ENCODE measurements at regions not wholly inside any gene's neighbourhood (a gene's known extent, or its start where the extent isn't known, plus 50 kb on each side); places are given as distances from the start of the nearest gene placed in this dataset.

DNA sequence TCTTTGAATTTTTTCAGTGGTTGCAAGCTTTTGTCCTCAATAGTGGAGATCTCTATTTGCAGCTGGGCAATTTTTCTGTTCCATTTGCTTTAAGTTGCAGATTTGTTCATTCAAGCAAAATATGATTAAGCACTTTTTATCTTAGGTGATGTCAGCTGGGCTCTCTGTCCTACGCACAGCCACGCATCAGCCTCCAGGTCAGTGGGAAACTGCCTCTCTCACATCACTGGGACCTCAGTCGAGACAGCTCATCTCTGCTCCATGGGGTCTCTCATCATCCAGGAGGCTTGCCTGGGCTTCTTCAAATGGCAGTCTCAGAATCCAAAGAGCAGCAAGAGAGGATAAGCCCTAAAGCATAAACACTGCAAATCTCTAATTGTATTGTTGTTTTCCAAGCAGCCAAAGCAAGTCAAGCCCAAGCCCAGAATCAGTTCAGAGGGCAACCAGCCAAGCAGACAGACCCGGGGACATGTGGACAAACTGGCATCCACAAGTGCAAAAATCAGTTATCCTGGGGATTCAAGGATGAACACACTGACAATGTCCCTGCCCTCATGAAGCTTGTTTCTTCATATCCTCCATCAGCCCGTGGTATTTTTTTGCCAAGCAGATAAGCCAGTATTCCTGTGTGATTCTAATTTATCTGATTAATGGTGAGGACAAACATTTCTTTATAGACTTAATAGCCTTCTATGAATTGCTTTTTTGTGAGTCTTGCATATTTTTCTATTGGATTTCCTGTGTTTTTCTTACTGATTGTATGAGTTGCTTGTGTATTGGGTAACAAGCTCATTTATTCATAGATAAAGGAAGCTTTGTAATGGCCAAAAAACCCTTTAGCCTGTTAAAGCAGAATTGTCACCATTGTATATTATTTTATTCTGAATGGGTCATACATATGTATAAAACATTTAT, 262.5 kb downstream of the GXYLT1 start:
- DNase-seq, result no peak

DNA sequence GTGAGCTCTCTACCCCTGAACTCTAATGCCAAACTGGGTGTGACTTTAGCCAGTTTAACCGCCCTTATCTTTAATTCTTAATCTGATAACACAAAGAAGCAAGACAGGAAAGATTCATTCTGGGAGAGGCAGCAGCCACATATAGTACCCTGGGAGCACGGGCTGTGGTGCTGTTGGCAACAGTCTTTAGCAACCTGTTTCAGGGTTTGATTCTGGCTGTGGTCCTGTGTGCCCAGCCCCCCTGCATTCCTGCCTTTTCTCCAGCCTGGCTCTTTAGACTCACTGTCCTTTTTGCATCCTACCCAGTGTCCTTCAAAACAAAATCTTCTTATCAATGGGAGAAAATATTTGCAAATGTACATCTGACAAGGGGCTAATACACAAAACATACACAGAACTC, 275.2 kb downstream of the GXYLT1 start:
- DNase-seq, result no peak

DNA sequence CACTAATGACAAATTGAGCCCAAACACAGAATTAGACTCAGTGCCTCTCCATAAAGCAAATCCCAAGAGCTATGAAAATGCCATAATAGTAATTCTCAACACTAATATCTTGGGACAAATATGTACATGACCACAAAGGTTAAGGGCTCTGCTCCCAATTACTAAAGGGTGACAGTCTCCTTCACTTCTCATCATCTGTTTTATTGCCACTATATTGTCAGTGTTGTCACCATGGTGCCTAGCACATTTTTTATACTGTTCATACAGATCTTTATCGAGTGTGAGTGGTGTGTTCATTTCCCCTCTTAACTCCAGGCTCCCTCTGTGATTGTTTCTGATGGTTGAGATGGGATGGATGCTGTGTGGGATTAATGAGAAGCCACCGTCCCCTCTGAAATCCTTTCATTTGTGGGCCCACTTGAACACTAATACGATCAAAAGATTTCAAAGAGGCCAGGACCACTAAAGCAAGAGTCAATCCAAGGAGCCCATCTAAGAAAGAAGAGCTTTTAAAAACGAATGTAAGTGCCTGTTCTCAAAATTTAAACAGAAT, 277.7 kb downstream of the GXYLT1 start:
- no peak for DNase-seq

DNA sequence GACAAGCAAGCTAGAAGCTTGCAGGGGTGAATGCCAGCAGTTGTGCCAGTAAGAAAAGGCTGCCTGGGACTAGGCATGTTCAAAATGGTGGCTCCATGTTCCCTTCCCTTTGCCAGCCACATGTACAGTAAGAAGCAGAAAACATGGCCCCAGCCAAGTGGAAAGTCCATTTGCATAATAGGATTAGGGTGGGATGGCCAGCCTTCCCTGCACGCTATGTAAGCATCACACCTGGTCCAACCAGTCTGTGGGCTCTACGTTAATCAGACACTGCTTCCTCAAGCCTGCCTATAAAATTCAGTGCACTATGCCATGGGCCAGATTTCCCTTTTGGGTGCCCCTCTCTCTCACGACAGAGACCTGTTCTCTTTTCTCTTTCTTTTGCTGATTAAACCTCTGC, 288.4 kb downstream of the GXYLT1 start:
- DNase-seq, result no peak

DNA sequence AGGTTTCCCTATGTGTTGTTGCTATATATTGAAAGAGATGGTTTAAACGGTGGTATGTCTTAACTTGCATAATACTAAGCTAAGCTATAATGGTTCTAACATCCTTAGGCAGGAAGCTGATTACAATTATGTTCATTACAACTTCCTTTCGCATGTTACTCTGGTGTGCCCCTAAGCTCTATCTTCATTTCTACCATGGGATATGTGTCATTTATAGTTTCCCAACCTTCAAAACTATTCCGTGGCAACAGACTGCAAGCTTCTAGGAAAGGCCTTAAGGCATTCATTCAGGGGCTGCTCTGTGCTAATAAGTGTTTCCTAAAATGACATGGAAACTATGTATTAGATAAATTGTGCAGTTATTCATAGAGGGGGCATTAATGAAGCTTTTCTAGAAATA, 294.6 kb downstream of the GXYLT1 start:
- DNase-seq, result no peak

DNA sequence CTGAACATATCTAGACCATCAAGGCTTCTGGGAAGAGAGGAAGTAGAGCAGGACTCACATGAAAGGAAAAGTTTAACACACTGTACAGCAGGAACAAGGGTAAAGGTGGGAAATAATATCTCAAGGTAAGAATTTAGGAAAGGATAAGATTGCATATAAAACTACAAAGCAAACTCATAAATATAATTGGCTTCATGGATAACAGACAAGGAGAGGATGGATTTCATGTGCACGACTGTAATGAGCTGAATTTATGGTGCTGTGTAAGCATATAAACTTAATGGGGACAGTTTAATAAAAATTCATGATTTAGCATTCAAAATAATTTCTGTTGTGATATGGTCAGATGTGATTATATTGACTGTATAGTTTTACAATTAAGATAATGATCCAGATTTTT, 298.0 kb downstream of the GXYLT1 start:
- peak in 1 of 3 experiments; percentile 15 for DNase-seq

DNA sequence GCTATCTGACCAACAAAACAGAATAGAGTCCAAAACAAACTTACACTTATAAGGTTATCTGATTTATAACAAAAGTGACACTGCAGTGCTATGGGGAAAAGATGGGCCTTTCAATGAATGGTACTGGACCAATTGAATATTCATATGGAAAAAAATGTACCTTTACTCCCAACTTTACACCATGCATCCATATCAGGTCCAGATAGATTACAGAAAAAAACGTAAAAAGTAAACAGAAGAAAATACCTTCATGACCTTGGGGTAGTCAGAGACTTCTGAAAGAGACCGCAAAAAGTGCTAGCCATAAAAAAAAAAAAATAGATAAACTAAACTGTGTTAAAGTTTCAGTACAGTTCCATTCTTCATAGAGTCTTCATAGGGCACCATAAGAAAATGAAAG, 308.3 kb downstream of the GXYLT1 start:
- DNase-seq, result no peak

DNA sequence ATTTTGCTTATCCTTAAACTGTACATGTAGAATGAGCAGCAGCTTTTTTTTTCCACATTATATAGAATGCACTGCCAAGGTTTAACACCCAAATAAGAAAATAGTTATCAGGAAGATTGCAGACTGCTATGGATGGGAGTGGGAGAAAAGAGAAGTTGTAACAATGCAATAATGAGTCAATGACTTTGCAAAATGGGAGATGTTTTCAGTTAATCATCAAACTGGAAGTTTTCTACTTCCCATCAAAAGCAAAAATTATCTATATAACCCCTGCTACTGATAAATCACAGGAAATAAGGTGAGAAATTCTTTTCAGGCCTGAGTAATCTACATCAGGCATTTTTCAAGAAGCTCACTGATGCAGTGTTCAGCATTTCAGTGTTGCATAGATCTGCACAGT, 309.1 kb downstream of the GXYLT1 start:
- no peak for DNase-seq

DNA sequence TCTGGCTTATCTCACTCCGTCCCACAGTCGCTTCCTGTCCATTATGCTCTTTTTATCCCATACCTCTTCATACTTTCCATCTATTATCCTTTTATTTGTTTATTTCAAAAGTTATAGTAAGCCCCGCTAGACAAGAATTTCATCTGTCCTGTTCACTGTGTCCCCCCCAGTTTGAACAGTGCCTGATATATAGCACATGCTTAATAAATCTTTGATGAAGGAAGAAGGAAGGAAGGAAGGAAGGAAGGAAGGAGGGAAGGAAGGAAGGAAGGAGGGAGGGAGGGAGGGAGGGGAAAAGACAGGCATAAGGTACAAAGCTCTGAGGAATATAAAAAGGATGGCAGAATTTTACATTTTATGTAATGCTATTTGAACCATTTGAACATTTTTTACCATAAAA, 324.7 kb downstream of the GXYLT1 start:
- no peak for DNase-seq

DNA sequence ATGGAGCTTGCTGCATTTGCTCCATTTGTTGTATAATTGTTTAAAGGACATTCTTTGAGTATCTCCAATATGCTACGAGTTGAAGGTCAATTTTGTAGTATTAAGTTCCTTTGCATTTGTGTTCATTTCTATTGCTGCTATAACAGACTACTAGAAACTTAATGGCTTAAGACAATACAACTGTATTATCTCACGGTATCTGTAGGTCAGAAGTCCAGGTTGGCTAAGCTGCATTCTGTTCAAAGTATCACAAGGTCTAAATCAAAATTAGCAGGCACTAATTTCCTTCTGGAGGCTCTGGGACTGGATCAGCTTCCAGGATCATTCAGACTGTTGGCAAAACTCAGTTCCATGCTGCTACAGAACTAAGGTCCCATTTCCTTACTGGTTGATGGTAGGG, 340.6 kb downstream of the GXYLT1 start:
- DNase-seq, result no peak

DNA sequence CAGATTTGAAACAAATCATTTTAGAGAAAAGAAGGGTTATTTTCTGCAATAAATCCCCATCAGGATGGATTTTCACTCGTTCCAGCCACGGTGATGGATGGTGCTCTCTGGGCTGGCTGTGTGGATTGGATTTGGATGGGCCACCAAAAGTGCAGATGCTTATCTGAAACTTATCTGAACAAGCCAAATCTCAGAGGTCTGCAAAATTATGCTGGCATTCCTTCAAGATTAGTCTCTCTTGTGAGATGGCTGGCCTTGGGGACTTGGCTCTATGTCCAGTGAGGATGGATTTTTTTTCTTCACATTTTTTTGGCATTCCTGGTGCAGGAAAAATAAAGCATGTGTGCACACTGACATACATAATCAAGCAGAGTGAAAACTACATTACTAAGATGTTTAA, 341.9 kb downstream of the GXYLT1 start:
- DNase-seq, result no peak

DNA sequence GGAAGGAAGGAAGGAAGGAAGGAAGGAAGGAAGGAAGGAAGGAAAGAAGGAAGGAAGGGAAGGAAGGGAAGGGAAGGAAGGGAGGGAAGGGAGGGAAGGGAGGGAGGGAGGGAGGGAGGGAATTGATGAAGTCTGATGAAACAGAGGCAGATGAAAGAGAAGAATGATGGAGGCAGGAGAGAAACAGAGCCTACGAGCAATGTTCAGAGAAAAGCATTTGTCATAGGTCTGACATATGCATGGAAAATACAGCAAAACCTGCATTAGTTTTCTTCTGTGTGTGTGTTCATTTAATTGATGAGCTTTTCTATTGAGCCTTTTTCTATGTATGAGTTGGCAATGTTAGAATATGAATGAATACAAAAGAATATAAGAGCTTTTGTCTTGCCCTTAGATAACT, 343.4 kb downstream of the GXYLT1 start:
- DNase-seq, result no peak

DNA sequence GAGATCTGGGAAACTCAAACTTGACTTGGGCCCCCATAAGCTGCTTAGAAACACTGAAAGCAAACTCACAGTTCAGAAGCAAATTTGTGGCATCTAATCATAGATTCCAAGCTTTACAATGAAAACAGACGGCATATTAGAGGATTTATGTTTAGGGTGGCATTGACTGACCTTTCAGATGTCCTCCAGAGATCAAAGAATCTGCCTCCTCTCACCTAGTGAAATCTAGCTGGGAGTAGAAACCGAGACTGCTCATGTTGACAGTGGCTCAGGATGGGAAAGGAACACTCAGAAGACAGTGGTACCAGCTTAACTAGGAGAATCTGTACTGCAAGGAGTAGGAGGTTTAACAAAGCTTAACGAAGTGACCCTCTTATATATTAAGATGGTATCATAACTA, 345.0 kb downstream of the GXYLT1 start:
- no peak for DNase-seq

DNA sequence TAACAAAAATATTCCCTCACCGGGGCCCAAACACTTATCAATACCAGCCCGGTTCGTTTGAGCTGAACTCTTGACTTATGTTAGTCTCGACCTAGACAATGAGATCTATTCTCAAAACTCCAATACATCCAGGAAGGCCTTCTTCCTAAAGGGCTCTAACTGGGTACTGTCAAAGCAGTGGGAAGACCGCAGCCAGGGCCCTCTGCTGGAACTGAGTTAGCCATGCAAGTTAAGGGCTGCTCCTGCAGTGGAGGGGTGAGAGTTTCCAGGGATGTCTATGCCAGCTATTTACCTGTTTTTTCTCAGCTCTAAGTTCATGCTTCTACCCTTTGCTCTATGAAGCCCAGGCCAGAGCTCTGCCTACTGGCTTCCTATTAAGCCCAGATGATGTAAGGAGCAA, 348.8 kb downstream of the GXYLT1 start:
- DNase-seq, result no peak

DNA sequence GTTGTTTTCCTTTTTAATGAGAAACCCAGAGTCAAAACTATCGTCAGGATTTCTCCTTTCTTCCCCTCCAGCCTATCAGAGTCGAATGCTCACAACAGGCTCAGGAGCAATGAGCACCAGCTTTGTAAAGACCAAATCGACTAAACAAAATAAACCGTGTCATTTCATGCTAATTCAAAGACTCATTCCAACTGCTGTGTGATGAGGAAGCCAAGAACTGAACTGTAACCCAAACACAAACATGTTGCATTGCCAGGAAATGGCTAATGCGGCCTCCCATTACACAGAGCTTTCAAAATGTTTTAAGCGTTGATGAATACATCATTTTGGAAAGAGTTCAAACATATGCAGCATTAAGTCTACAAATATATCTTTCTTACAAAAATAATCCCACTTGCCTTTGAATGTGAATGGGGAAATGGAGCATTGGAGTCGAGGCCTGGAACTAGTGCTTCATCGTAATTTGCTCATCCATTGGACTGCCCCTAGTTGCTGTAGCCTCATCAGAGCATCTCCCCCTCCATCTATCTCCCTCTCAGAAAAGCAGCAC, 349.5 kb downstream of the GXYLT1 start:
- peak in 1 of 3 experiments; percentile 61 for DNase-seq

DNA sequence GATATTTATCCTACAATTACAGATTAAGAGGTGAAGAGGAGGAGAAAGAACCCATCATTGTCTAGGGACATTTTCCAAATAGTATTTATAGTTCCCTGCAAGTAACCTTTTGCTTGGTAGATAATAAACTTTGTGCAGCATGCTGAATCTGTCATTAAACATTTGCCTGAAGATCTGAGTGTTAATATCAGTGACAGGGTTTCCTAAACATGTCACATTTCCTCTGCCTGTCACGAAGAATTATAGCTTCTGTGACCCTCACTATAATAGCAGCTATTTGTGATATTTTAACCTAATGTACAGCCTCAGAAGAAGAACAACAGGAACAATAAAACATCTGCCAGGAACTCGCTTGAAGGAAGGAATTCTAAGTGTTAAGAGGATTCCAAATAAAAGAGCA, 350.3 kb downstream of the GXYLT1 start:
- peak in 2 of 3 experiments; percentile 21 to 70 for DNase-seq

DNA sequence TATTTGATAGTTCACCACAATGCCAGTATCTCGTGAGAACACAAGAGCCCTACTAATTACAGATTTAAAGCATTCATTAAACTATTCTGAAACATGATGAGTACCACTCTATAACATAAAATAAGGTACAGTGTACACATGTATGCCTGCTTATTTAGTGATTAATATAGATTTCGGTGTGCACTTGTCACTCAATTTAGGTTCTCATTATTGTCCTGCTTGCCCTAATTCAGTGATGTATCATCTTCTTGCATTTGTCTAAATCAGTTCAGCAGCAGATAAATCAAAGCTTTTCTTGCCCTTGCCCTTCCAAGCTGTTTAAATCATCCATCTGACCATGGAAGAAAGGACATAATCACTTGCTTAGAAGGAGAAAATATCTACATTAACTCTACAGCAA, 359.7 kb downstream of the GXYLT1 start:
- peak in 1 of 3 experiments; percentile 45 for DNase-seq

DNA sequence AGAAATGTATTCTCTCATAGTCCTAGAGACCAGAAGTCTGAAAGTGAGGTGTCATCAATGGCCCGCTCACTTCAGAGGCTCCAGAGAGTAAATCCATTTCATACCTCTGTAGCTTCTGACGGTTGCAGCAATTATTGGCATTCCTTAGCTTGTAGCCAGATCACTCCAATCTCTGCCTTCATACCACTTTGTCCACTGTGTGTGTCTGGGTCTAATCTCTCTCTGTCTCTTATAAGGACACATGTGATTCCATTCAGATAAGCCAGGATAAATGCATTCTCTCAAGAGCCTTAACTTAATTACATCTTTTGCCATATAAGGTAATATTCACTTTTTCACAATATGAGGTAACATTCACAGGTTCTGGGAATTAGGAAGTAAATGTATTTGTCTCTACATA, 365.7 kb downstream of the GXYLT1 start:
- DNase-seq, result no peak

DNA sequence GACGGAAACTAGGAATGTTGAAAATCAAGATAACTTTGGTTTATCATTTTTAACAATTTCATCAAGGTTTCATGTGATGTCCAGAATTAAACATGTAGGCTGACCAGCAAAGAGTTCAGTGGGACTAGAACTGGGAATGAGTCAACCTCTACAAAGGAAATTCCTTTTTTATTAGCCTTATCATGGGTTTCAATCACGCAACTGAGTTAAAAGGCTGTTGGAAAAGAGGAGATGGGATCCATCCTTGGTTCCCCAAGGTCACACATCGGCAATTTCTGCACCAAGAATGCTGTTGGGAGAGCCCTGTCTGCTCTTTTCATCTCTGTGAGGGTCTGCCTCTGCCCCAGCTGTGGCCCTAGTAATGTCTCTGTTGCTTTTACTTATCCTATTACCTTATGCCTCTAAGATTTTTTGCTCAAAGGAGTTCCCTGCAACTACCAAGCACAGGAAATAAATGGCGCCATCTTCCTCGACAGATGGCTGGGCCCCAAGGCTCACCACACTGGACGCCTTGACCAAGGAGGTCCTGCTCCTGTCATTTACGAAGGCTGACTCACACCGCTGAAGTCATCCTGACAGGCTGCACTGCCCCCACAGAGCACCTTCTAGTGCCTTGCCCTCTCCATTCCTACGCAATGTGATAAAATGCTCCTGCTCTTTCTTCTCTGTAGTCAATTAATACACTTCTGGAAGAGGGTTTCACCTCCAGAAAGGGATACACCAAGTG, 367.4 kb downstream of the GXYLT1 start:
- DNase-seq, result no peak

DNA sequence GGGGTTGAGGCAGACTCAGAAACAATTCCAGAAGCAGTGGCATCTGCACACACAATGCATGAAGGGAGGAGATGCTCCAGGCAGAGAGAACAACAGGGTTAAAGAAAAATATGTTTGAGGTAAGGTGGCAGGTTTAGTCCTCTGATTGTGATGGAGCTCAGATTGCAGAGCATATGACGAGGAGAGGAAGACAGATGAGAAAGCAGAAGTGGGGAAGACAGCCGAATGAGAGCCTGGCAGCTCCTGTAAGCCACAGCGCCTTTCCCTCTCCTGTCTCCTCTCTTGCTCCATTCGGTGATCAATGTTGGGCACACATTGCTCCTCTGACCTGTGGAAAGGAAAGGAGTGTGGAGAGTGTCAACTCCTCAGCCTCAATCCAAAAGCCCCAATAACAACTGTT, 372.2 kb downstream of the GXYLT1 start:
- no peak for DNase-seq

DNA sequence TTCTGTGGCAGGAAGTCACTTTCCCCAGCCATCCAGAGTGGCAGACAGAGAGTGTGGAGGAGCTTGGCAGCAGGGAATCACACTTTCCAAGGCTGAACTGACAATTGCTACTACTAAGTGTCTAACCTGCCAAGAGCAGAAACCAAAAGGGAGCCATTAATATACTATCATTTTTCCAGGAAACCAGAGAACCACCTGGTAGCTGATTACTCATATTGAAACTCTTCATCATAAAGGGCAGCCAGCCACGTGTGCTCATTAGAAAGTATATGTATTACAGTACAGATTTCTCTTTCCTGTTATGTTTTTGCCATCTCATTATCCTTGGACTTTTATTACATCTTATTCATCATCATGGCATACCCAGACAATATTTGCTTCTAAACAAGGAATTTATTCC, 374.9 kb downstream of the GXYLT1 start:
- DNase-seq, result no peak

DNA sequence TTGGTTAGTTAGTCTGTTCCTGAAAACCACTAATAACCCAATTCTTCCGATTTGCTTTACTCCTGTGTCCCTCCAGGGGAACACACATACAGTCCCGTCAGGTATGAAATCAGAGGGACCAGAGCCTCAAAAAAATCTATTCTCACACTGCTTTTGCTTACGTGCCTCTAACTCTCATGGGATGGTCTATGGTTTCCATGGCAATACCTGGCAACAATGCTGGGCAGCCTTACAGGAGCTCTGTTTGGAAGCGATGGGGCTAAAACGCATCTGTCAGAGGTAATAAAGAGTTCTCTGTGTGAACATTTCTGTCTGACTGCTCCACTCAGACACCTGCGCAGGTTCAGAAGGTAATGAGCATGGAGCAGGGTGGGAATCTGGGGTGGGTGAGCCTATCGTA, 376.2 kb downstream of the GXYLT1 start:
- no peak for DNase-seq

DNA sequence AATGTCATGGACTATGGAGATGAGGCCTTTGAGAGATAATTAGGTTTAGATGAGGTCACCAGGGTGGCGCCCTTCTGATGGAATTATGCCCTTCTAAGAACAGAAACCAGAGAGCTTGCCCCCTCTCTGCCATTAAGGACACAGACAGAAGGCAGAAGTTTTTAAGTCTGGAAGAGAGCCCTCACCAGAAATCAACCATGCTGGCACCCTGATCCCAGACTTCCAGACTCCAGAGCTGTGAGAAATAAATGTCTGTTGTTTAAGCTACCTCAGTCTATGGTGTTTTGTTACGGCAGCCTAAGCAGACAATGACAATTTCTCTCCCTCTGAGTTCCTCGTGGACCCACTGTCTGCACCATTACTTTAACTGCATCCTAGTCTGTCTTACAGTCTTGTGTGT, 382.0 kb downstream of the GXYLT1 start:
- no peak for DNase-seq

DNA sequence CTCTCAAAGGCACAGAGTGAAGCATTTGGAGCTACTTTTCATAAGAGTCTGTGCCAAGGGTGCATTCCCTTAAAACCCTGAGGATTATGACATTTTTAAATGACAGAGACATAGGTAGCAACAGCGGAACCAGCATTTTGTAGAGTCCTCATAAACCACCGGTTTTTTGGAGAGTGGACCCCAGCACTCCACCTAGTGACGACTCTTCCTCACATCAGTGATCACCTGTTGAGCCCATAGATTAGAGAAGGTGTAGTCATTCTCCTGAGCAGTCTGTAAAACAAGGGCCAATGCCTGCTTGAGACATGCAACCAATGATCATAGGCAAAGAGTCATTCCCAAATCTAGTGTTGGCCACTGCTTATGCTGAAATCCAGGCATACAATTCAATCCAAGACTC, 399.1 kb downstream of the GXYLT1 start:
- no peak for DNase-seq

All from NCI-H1417 (cell line).